IMR-90 (cell line): ENCODE measurements at regions not wholly inside any gene's neighbourhood (a gene's known extent, or its start where the extent isn't known, plus 50 kb on each side); places are given as distances from the start of the nearest gene placed in this dataset.

Experiments used
- ATAC-seq: fragments of 200-7000 bp; cut with Tn5 transposase; 2 replicates; pipeline ENCODE4 v1.9.1; 2020; ENCODE audit warnings: low read depth, mild to moderate bottlenecking, moderate library complexity
- BruUV-seq: library from RNA; stranded (reverse); fragments of 400-500 nt; replicated peaks from 2 replicates; lab custom pipeline; 2021; lab: Mats Ljungman, UMichigan
- CTCF ChIA-PET: fragments of 300-600 bp; formaldehyde crosslinking; extraction: SDS; loops from one replicate; lab custom pipeline; 2021; ENCODE audit warnings: antibody characterized with exemption; lab: Yijun Ruan, JAX
- POLR2A ChIA-PET: fragments of 300-600 bp; sonication (Branson Sonifier 250); formaldehyde crosslinking; loops from one replicate; lab custom pipeline; 2022; ENCODE audit warnings: antibody characterized with exemption; ENCODE audit not compliant: unreplicated experiment; lab: Charles Lee
- DNase-seq: peaks from one replicate; pipeline ENCODE4 v3.0.0; 2013
- H2AFZ ChIP-seq: replicated peaks from 2 replicates; pipeline ENCODE3; 2013; ENCODE audit warnings: low read length, mild to moderate bottlenecking; ENCODE audit not compliant: poor library complexity
- H2AK5ac ChIP-seq: 2 replicates; pipeline ENCODE4 v1.6.1; 2013; ENCODE audit warnings: low read depth, low read length, inconsistent platforms
- H2AK9ac ChIP-seq: replicated peaks from 2 replicates; pipeline ENCODE3; 2013; ENCODE audit warnings: mild to moderate bottlenecking, low read depth, low read length, moderate library complexity; ENCODE audit not compliant: poor library complexity
- H2BK120ac ChIP-seq: 2 replicates; pipeline ENCODE4 v1.6.1; 2013; ENCODE audit warnings: low read depth, low read length, inconsistent platforms
- H2BK15ac ChIP-seq: 3 replicates; pipeline ENCODE4 v1.6.1; 2013; ENCODE audit warnings: low read depth, low read length, inconsistent platforms
- H2BK20ac ChIP-seq: 2 replicates; pipeline ENCODE4 v1.6.1; 2013; ENCODE audit warnings: low read depth, mild to moderate bottlenecking, inconsistent platforms, low read length, moderate library complexity
- H2BK5ac ChIP-seq: 2 replicates; pipeline ENCODE4 v1.6.1; 2013; ENCODE audit warnings: mild to moderate bottlenecking, low read depth, low read length, inconsistent platforms; ENCODE audit not compliant: poor library complexity, severe bottlenecking
- H3K14ac ChIP-seq: replicated peaks from 2 replicates; pipeline ENCODE4 v1.6.1; 2013; ENCODE audit warnings: low read depth, low read length, inconsistent platforms
- H3K18ac ChIP-seq: 2 replicates; pipeline ENCODE4 v1.6.1; 2013; ENCODE audit warnings: low read depth, low read length, control low read depth
- H3K23ac ChIP-seq: 2 replicates; pipeline ENCODE4 v1.6.1; 2013; ENCODE audit warnings: low read depth, low read length, inconsistent platforms
- H3K27ac ChIP-seq: 2 replicates; pipeline ENCODE4 v1.5.1; 2013; ENCODE audit warnings: mild to moderate bottlenecking, control low read depth, low read length; ENCODE audit not compliant: insufficient read depth
- H3K27me3 ChIP-seq: 2 replicates; pipeline ENCODE4 v1.6.1; 2013; ENCODE audit warnings: low read length; ENCODE audit not compliant: control insufficient read depth, insufficient read depth
- H3K36me3 ChIP-seq: 2 replicates; pipeline ENCODE4 v1.6.1; 2013; ENCODE audit warnings: low read length, mixed read lengths; ENCODE audit not compliant: control insufficient read depth, insufficient read depth
- H3K4ac ChIP-seq: 2 replicates; pipeline ENCODE4 v1.6.1; 2013; ENCODE audit warnings: low read depth, low read length, inconsistent platforms
- H3K4me1 ChIP-seq: 2 replicates; pipeline ENCODE4 v1.6.1; 2013; ENCODE audit warnings: low read length, mixed read lengths; ENCODE audit not compliant: control insufficient read depth, insufficient read depth
- H3K4me2 ChIP-seq: 2 replicates; pipeline ENCODE4 v1.6.1; 2013; ENCODE audit warnings: low read depth, mild to moderate bottlenecking, control low read depth, low read length, moderate library complexity
- H3K4me3 ChIP-seq: 2 replicates; pipeline ENCODE4 v1.5.1; 2013; ENCODE audit warnings: low read depth, mild to moderate bottlenecking, control low read depth, low read length, moderate library complexity; ENCODE audit not compliant: insufficient read depth
- H3K56ac ChIP-seq: 2 replicates; pipeline ENCODE4 v1.6.1; 2013; ENCODE audit warnings: low read length, inconsistent platforms; ENCODE audit not compliant: insufficient read depth; ENCODE audit errors: extremely low read depth
- H3K79me1 ChIP-seq, 2 experiments: 2 replicates each; pipeline ENCODE4 v1.6.1; 2013; ENCODE audit warnings: low read length in 2 of 2, inconsistent platforms in 1 of 2, low read depth in 1 of 2
- H3K9ac ChIP-seq: 2 replicates; pipeline ENCODE4 v1.6.1; 2013; ENCODE audit warnings: low read depth, low read length, control low read depth
- H3K9me1 ChIP-seq: 2 replicates; pipeline ENCODE4 v1.6.1; 2013; ENCODE audit warnings: low read length, inconsistent platforms; ENCODE audit not compliant: insufficient read depth
- H3K9me3 ChIP-seq: 2 replicates; pipeline ENCODE4 v1.6.1; 2013; ENCODE audit warnings: low read length; ENCODE audit not compliant: control insufficient read depth, insufficient read depth
- H4K20me1 ChIP-seq: 2 replicates; pipeline ENCODE4 v1.6.1; 2013; ENCODE audit warnings: low read length, inconsistent platforms; ENCODE audit not compliant: insufficient read depth
- H4K5ac ChIP-seq: 2 replicates; pipeline ENCODE4 v1.6.1; 2013; ENCODE audit warnings: mild to moderate bottlenecking, low read depth, low read length, control low read depth
- H4K8ac ChIP-seq, 2 experiments: 2 replicates each; pipeline ENCODE4 v1.6.1; 2013; ENCODE audit warnings: low read depth in 2 of 2, low read length in 2 of 2, control low read depth in 1 of 2, inconsistent platforms in 1 of 2
- H4K91ac ChIP-seq: 2 replicates; pipeline ENCODE4 v1.6.1; 2013; ENCODE audit warnings: low read depth, low read length, inconsistent platforms; ENCODE audit not compliant: insufficient read depth
- CEBPB ChIP-seq: IDR thresholded peaks from 2 replicates; pipeline ENCODE4 v1.6.1; 2012; ENCODE audit warnings: low read depth, low read length, improper control_type of control experiment
- CHD1 ChIP-seq: IDR thresholded peaks from 2 replicates; pipeline ENCODE4 v1.6.1; 2012; ENCODE audit warnings: low read depth, low read length, improper control_type of control experiment
- MAFK ChIP-seq: IDR thresholded peaks from 2 replicates; pipeline ENCODE4 v1.6.1; 2012; ENCODE audit warnings: low read depth, low read length, improper control_type of control experiment
- MAZ ChIP-seq: IDR thresholded peaks from 2 replicates; pipeline ENCODE4 v1.6.1; 2012; ENCODE audit warnings: low read depth, mild to moderate bottlenecking, low read length, improper control_type of control experiment, moderate library complexity, borderline replicate concordance
- MXI1 ChIP-seq: IDR thresholded peaks from 2 replicates; pipeline ENCODE4 v1.6.1; 2012; ENCODE audit warnings: low read depth, mild to moderate bottlenecking, low read length, moderate library complexity, borderline replicate concordance
- NFE2L2 ChIP-seq: fragments of 150-350 bp; IDR thresholded peaks from 2 replicates; pipeline ENCODE4 v1.6.1; 2016; ENCODE audit warnings: low read depth, mild to moderate bottlenecking, low read length
- POLR2A ChIP-seq: IDR thresholded peaks from 2 replicates; pipeline ENCODE4 v1.6.1; 2012; ENCODE audit warnings: mild to moderate bottlenecking, low read depth, low read length
- RAD21 ChIP-seq: IDR thresholded peaks from 2 replicates; pipeline ENCODE4 v1.6.1; 2012; ENCODE audit warnings: low read length, improper control_type of control experiment
- RCOR1 ChIP-seq: IDR thresholded peaks from 2 replicates; pipeline ENCODE4 v1.6.1; 2012; ENCODE audit warnings: mild to moderate bottlenecking, low read length, improper control_type of control experiment; ENCODE audit not compliant: insufficient replicate concordance
- RFX5 ChIP-seq: IDR thresholded peaks from 2 replicates; pipeline ENCODE4 v1.8.0; 2012; ENCODE audit warnings: low read depth, mild to moderate bottlenecking, low read length, moderate library complexity
- SMC3 ChIP-seq: fragments of 150-350 bp; IDR thresholded peaks from 2 replicates; pipeline ENCODE4 v1.6.1; 2016; ENCODE audit warnings: low read depth, mild to moderate bottlenecking, antibody characterized with exemption, low read length, moderate library complexity
- WGBS, 2 experiments: methylation state at CpG; one replicate each; pipeline versions ENCODE4 v1.1.5 to v1.1.7; 2013; ENCODE audit warnings: missing lambda C conversion rate in 2 of 2; ENCODE audit not compliant: insufficient read length in 1 of 2; ENCODE audit errors: extremely low coverage in 2 of 2; 5-methylcytosine and 5-hydroxymethylcytosine counted together
- dilution Hi-C: fragments of 300-500 bp; cut with HindIII; formaldehyde crosslinking; loops from one replicate; pipeline ENCODE4 v1.14.3; 2018; ENCODE audit warnings: low sequenced_read_pairs; ENCODE audit not compliant: unreplicated experiment
- in situ Hi-C: fragments of 300-500 bp; cut with MboI; formaldehyde crosslinking; loops from 3 replicates; pipeline ENCODE4 v1.14.3; 2019; ENCODE audit warnings: low sequenced_read_pairs, inconsistent platforms, mixed read lengths
- intact Hi-C: fragments of 100-400 bp; cut with micrococcal nuclease; formaldehyde crosslinking; loops from 2 replicates; pipeline ENCODE4 v1.10.0; 2022
- TF ChIP-seq, protein P1 (sequence below): conservative IDR thresholded peaks from 2 replicates; pipeline ENCODE4 v1.5.1; 2012; ENCODE audit warnings: mild to moderate bottlenecking, low read depth, low read length, improper control_type of control experiment
- TF ChIP-seq, protein P2 (sequence below): fragments of 150-350 bp; IDR thresholded peaks from 2 replicates; pipeline ENCODE4 v1.6.1; 2016; ENCODE audit warnings: low read depth, mild to moderate bottlenecking, low read length, moderate library complexity, borderline replicate concordance

DNA sequence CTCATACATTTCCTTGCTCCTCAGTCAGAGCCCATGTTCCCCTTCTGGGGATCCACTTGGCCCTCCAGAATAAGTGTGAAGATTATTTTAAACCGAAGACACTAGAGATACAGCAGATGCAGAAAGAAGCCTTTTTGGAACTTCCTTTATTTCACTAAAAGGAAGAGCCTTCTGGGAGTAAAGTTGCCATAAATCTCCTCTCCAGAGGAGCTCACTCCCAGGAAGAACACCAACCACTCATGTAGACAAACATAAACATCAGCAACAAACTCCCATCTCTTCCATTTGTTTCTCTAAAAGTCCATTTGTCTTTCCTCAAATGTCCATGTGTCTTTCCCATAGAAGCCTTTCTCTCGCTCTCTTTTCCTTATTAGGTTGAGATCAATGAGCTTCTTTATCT is 62.4 kb upstream of the MSH6 start:
- DNase-seq = no peak
- no peak overlapping the region for H4K91ac ChIP-seq
- ATAC-seq = no peak
- no peaks in the 10 kb centered on the region for H3K36me3 ChIP-seq
- dilution Hi-C loops (no loop called here), intact Hi-C loops (no loop called here), in situ Hi-C loops (no loop called here)
- H3K4ac ChIP-seq = no peak overlapping the region
- no peaks in the 10 kb centered on the region for H4K20me1 ChIP-seq
- H2BK15ac ChIP-seq = no peak overlapping the region
- no peaks in the 10 kb centered on the region for H3K9me1 ChIP-seq
- H2AK9ac ChIP-seq = no peak overlapping the region
- H2BK20ac ChIP-seq = no peak overlapping the region
- H2BK5ac ChIP-seq = no peak overlapping the region
- H3K23ac ChIP-seq = no peak overlapping the region
- H3K4me3 ChIP-seq = no peak overlapping the region
- H3K79me1 ChIP-seq = no peaks in the 10 kb centered on the region
- H3K14ac ChIP-seq = no peak overlapping the region
- no peak overlapping the region for H2BK120ac ChIP-seq
- no peak for TF ChIP-seq RAD21
- no peak for TF ChIP-seq CHD1
- no peak for TF ChIP-seq POLR2A
- TF ChIP-seq, protein P1, sequence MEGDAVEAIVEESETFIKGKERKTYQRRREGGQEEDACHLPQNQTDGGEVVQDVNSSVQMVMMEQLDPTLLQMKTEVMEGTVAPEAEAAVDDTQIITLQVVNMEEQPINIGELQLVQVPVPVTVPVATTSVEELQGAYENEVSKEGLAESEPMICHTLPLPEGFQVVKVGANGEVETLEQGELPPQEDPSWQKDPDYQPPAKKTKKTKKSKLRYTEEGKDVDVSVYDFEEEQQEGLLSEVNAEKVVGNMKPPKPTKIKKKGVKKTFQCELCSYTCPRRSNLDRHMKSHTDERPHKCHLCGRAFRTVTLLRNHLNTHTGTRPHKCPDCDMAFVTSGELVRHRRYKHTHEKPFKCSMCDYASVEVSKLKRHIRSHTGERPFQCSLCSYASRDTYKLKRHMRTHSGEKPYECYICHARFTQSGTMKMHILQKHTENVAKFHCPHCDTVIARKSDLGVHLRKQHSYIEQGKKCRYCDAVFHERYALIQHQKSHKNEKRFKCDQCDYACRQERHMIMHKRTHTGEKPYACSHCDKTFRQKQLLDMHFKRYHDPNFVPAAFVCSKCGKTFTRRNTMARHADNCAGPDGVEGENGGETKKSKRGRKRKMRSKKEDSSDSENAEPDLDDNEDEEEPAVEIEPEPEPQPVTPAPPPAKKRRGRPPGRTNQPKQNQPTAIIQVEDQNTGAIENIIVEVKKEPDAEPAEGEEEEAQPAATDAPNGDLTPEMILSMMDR = no peak
- TF ChIP-seq RCOR1 = no peak
- TF ChIP-seq NFE2L2 = no peak
- TF ChIP-seq RFX5 = no peak
- no peak for TF ChIP-seq MXI1
- TF ChIP-seq CEBPB = no peak
- no peak for TF ChIP-seq MAFK
- TF ChIP-seq, protein P2, sequence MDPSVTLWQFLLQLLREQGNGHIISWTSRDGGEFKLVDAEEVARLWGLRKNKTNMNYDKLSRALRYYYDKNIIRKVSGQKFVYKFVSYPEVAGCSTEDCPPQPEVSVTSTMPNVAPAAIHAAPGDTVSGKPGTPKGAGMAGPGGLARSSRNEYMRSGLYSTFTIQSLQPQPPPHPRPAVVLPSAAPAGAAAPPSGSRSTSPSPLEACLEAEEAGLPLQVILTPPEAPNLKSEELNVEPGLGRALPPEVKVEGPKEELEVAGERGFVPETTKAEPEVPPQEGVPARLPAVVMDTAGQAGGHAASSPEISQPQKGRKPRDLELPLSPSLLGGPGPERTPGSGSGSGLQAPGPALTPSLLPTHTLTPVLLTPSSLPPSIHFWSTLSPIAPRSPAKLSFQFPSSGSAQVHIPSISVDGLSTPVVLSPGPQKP = no peak
- TF ChIP-seq MAZ = no peak
- no peak for TF ChIP-seq SMC3
- no peaks in the 10 kb centered on the region for H3K4me1 ChIP-seq
- H2AFZ ChIP-seq = no peak overlapping the region
- no peak overlapping the region for H3K27ac ChIP-seq
- no peak overlapping the region for H4K8ac ChIP-seq
- H3K9me3 ChIP-seq = no peaks in the 10 kb centered on the region
- WGBS, 2 experiments = no CpG with 5 or more reads among the region's 2 CpGs
- POLR2A ChIA-PET = no interaction called here
- H3K9ac ChIP-seq = no peak overlapping the region
- no peak overlapping the region for H4K5ac ChIP-seq
- no peak overlapping the region for H2AK5ac ChIP-seq
- H3K56ac ChIP-seq = no peak overlapping the region
- no peak overlapping the region for H3K18ac ChIP-seq
- BruUV-seq = no TSS peak
- no peak overlapping the region for H3K4me2 ChIP-seq
- CTCF ChIA-PET = no interaction called here
- H3K27me3 ChIP-seq = peaks cover 2% of the 10 kb centered on the region
